GM12878 (cell line): ENCODE measurements at regions not wholly inside any gene's neighbourhood (a gene's known extent, or its start where the extent isn't known, plus 50 kb on each side); places are given as distances from the start of the nearest gene placed in this dataset.

Experiments
- ATAC-seq: fragments of 200-7000 bp; cut with Tn5 transposase; 3 replicates; pipeline ENCODE4 v1.9.1; 2020; ENCODE audit warnings: mild to moderate bottlenecking, moderate library complexity
- BruUV-seq: library from RNA; stranded (reverse); fragments of 400-500 nt; replicated peaks from 2 replicates; lab custom pipeline; 2021; lab: Mats Ljungman, UMichigan
- CTCF ChIA-PET: fragments of 300-600 bp; sonication (Branson Sonifier 250); formaldehyde crosslinking; extraction: SDS; loops from one replicate; lab custom pipeline; 2021; ENCODE audit warnings: inconsistent platforms; lab: Yijun Ruan, JAX
- POLR2A ChIA-PET: fragments of 350-600 bp; formaldehyde crosslinking; extraction: SDS; loops from one replicate; lab custom pipeline; 2021; ENCODE audit warnings: inconsistent platforms; lab: Charles Lee
- RAD21 ChIA-PET: fragments of 300-600 bp; sonication (Branson Sonifier 250); formaldehyde crosslinking; loops from one replicate; lab custom pipeline; 2023; ENCODE audit warnings: antibody characterized with exemption; ENCODE audit not compliant: unreplicated experiment; lab: Charles Lee
- SMC1A ChIA-PET: fragments of 300-600 bp; sonication (Branson Sonifier 250); formaldehyde crosslinking; loops from one replicate; lab custom pipeline; 2023; ENCODE audit not compliant: unreplicated experiment, uncharacterized antibody; lab: Charles Lee
- DNase-seq: peaks from one replicate; pipeline ENCODE4 v3.0.0-alpha.2; 2011; ENCODE audit warnings: low read depth, low spot score
- FAIRE-seq: peaks from 3 replicates; lab custom pipeline; 2011; peaks lifted over from hg19 to GRCh38; lab: Jason Lieb, UNC
- H2AFZ ChIP-seq: 2 replicates; pipeline ENCODE4 v1.6.0; 2011; ENCODE audit warnings: low read depth, low read length, control low read depth; ENCODE audit not compliant: control insufficient read depth
- H3K27ac ChIP-seq: 2 replicates; pipeline ENCODE4 v1.5.1; 2011; ENCODE audit warnings: control low read depth; ENCODE audit not compliant: control insufficient read depth, insufficient read depth
- H3K27me3 ChIP-seq, 2 experiments: replicated peaks in 1 of 2; 2 replicates each; pipeline versions ENCODE4 v1.6.0 to v1.6.1; 2011; ENCODE audit warnings: low read length in 1 of 2; ENCODE audit not compliant: control insufficient read depth in 2 of 2, insufficient read depth in 2 of 2
- H3K36me3 ChIP-seq, 2 experiments: 2 replicates each; pipeline ENCODE4 v1.5.1; 2011; ENCODE audit warnings: low read length in 1 of 2; ENCODE audit not compliant: control insufficient read depth in 2 of 2, insufficient read depth in 2 of 2
- H3K4me1 ChIP-seq: 2 replicates; pipeline ENCODE4 v1.6.1; 2011; ENCODE audit warnings: mild to moderate bottlenecking, low read length, moderate library complexity, mixed read lengths; ENCODE audit not compliant: control insufficient read depth, insufficient read depth
- H3K4me2 ChIP-seq: 2 replicates; pipeline ENCODE4 v1.6.0; 2011; ENCODE audit warnings: control low read depth; ENCODE audit not compliant: control insufficient read depth, insufficient read depth
- H3K4me3 ChIP-seq: fragments of 200-600 bp; sonication (generic); 2 replicates; pipeline ENCODE4 v1.5.1; 2016
- H3K79me2 ChIP-seq: 2 replicates; pipeline ENCODE4 v1.6.0; 2011; ENCODE audit warnings: low read length; ENCODE audit not compliant: control insufficient read depth, insufficient read depth
- H3K9ac ChIP-seq: 2 replicates; pipeline ENCODE4 v1.8.0; 2011; ENCODE audit warnings: low read length, control low read depth, mixed read lengths; ENCODE audit not compliant: control insufficient read depth, insufficient read depth
- H3K9me3 ChIP-seq: replicated peaks from 3 replicates; pipeline ENCODE4 v1.5.1; 2011; ENCODE audit warnings: mild to moderate bottlenecking, low read length; ENCODE audit not compliant: control insufficient read depth, insufficient read depth
- H4K20me1 ChIP-seq: 2 replicates; pipeline ENCODE4 v1.6.0; 2011; ENCODE audit not compliant: control insufficient read depth, insufficient read depth
- GABPA ChIP-seq: IDR thresholded peaks from 2 replicates; pipeline ENCODE4 v1.6.1; 2014; ENCODE audit warnings: antibody characterized with exemption, low read depth, mild to moderate bottlenecking, inconsistent platforms
- POLR2AphosphoS5 ChIP-seq: IDR thresholded peaks from 2 replicates; pipeline ENCODE4 v1.6.1; 2011; ENCODE audit warnings: mild to moderate bottlenecking, low read length, inconsistent platforms
- REST ChIP-seq: IDR thresholded peaks from 2 replicates; pipeline ENCODE4 v1.6.1; 2012; ENCODE audit warnings: mild to moderate bottlenecking, low read depth, low read length
- SPI1 ChIP-seq: IDR thresholded peaks from 2 replicates; pipeline ENCODE4 v1.6.1; 2011; ENCODE audit warnings: low read depth, mild to moderate bottlenecking, low read length, moderate library complexity, borderline replicate concordance; ENCODE audit not compliant: insufficient read depth
- YBX1 ChIP-seq: fragments of 450-650 bp; IDR thresholded peaks from 2 replicates; pipeline ENCODE4 v1.6.1; 2016; ENCODE audit warnings: antibody characterized with exemption
- WGBS: methylation state at CpG from one replicate; pipeline ENCODE4 v1.1.6; 2016; ENCODE audit warnings: low lambda C conversion rate; ENCODE audit not compliant: insufficient replicate concordance, insufficient coverage; ENCODE audit errors: missing lambda C conversion rate; 5-methylcytosine and 5-hydroxymethylcytosine counted together
- in situ Hi-C: fragments of 300-500 bp; cut with MboI; formaldehyde crosslinking; loops from 9 replicates; pipeline ENCODE4 v1.14.3; 2018; ENCODE audit warnings: mixed read lengths
- intact Hi-C: fragments of 100-400 bp; cut with micrococcal nuclease; formaldehyde crosslinking; loops from one replicate; pipeline ENCODE4 v1.14.2; 2022; ENCODE audit not compliant: unreplicated experiment
- TF ChIP-seq, protein P1 (sequence below): fragments of 450-650 bp; formaldehyde crosslinking; IDR thresholded peaks from 2 replicates; pipeline ENCODE4 v1.4.0; 2020; ENCODE audit warnings: mild to moderate bottlenecking, moderate library complexity
- TF ChIP-seq, protein P2 (sequence below): fragments of 450-650 bp; IDR thresholded peaks from 2 replicates; pipeline ENCODE4 v1.6.1; 2014; ENCODE audit warnings: mild to moderate bottlenecking

GRCh38 chr9:115923410-115923809, 230.2 kb upstream of the PAPPA start:
- H3K4me3 ChIP-seq = no peak overlapping the region
- ChIA-PET POLR2A (no interaction called here), SMC1A (no interaction called here), CTCF (no interaction called here), RAD21 (no interaction called here)
- no peaks in the 10 kb centered on the region for H3K4me1 ChIP-seq
- no TSS peak for BruUV-seq
- H2AFZ ChIP-seq = no peak overlapping the region
- H3K9me3 ChIP-seq = no peaks in the 10 kb centered on the region
- no peak overlapping the region for H3K9ac ChIP-seq
- H3K27ac ChIP-seq = no peak overlapping the region
- ATAC-seq (no peak), DNase-seq (no peak), FAIRE-seq (no peak)
- H3K4me2 ChIP-seq = no peak overlapping the region
- H4K20me1 ChIP-seq = no peaks in the 10 kb centered on the region
- in situ Hi-C loops = no loop called here
- no peaks in the 10 kb centered on the region for H3K79me2 ChIP-seq
- H3K27me3 ChIP-seq = no peaks in the 10 kb centered on the region
- WGBS = 0% methylated on average over 1 of the region's 1 CpG
- no peaks in the 10 kb centered on the region for H3K36me3 ChIP-seq
- intact Hi-C loops = no loop called here
- TF ChIP-seq YBX1 = no peak
- TF ChIP-seq GABPA = no peak
- no peak for TF ChIP-seq REST
- TF ChIP-seq, protein P1, sequence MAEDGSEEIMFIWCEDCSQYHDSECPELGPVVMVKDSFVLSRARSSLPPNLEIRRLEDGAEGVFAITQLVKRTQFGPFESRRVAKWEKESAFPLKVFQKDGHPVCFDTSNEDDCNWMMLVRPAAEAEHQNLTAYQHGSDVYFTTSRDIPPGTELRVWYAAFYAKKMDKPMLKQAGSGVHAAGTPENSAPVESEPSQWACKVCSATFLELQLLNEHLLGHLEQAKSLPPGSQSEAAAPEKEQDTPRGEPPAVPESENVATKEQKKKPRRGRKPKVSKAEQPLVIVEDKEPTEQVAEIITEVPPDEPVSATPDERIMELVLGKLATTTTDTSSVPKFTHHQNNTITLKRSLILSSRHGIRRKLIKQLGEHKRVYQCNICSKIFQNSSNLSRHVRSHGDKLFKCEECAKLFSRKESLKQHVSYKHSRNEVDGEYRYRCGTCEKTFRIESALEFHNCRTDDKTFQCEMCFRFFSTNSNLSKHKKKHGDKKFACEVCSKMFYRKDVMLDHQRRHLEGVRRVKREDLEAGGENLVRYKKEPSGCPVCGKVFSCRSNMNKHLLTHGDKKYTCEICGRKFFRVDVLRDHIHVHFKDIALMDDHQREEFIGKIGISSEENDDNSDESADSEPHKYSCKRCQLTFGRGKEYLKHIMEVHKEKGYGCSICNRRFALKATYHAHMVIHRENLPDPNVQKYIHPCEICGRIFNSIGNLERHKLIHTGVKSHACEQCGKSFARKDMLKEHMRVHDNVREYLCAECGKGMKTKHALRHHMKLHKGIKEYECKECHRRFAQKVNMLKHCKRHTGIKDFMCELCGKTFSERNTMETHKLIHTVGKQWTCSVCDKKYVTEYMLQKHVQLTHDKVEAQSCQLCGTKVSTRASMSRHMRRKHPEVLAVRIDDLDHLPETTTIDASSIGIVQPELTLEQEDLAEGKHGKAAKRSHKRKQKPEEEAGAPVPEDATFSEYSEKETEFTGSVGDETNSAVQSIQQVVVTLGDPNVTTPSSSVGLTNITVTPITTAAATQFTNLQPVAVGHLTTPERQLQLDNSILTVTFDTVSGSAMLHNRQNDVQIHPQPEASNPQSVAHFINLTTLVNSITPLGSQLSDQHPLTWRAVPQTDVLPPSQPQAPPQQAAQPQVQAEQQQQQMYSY (CRISPR knock-in tag) = no peak
- TF ChIP-seq SPI1 = no peak
- TF ChIP-seq, protein P2, sequence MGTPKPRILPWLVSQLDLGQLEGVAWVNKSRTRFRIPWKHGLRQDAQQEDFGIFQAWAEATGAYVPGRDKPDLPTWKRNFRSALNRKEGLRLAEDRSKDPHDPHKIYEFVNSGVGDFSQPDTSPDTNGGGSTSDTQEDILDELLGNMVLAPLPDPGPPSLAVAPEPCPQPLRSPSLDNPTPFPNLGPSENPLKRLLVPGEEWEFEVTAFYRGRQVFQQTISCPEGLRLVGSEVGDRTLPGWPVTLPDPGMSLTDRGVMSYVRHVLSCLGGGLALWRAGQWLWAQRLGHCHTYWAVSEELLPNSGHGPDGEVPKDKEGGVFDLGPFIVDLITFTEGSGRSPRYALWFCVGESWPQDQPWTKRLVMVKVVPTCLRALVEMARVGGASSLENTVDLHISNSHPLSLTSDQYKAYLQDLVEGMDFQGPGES = no peak
- TF ChIP-seq POLR2AphosphoS5 = no peak
